ENCODE measurements at regions not wholly inside any gene's neighbourhood (a gene's known extent, or its start where the extent isn't known, plus 50 kb on each side); places are given as distances from the start of the nearest gene placed in this dataset.

GRCh38 chr13:109644956-109645355 is 141.4 kb downstream of the IRS2 start:
- no peak for DNase-seq (ENCODE audit: low spot score)

DNA sequence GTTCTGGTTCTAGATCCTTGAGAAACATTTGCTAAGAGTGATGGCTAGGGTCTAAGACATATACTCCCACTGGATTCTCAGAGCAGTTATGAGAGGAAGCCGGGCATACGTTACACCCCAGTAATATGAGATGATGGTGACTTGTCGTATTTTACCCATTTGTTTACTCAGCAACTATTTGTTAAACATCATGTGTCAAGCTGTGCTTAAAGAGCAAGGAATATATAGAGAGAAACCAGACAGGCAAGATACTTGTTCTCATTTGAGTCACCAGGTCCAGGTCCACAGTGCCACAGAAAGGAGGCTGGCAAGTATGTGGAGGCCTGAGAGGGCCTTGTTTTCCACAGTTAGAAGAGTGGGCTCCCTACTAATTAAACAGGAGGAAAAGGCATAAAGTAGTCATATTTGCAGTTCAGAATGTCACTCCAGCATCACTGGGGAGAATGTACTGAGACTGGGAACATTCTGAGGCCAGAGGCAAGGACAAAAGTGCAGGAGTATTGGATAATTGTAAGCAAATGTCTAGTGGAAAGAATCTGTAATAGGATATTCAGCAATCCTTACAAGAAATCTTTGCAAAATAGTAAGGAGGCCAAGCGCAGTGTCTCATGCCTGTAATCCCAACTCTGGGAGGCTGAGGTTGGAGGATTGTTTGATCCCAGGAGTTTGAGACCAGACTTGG is 142.2 kb downstream of the IRS2 start:
- DNase-seq (ENCODE audit: low spot score) = no peak

DNA sequence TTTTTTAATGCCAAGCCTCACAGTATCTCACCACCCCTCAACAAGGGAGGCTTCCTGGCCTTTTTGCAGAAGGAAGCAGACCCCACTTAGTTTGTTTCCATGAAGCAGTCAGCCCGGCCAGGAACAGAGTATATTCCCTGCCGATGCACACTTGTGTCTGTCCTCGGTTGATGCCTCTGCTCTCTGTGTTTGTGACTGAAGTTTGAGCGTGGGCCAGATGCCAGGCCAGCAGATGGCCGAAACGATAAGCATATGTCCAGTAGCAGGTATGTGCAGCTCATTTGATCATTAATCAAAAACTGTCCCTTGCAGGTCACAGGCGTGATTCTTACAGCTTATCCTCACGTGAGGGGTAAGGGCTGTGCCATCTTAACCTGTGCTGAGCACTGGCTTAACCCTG is 144.0 kb downstream of the IRS2 start:
- no peak for DNase-seq (ENCODE audit: low spot score)

DNA sequence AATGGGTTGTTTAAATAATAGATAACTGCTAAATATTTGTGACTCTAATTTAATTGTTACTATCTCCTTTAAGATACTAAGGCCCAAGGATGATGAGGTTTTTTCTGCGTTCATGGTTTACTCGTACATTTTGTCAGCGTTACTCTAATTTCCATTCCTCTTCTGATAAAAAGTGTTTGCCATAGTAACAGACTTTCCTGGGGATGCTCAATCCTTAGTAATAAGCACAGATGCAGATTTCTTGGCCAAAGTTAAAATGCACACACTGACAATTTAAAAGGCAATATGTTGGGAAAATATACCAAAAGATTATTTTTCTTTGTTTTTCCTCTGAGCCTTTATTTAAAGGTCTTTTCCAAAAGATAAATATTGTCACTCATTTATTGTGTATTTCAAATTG is 149.6 kb downstream of the IRS2 start:
- no peak for DNase-seq (ENCODE audit: low spot score)

- no peak for DNase-seq (ENCODE audit: low spot score)
These were observed 155.3 kb downstream of the IRS2 start for GRCh38 chr13:109631069-109631468.

- DNase-seq (ENCODE audit: low spot score) = no peak
These were observed 156.1 kb downstream of the IRS2 start for GRCh38 chr13:109630271-109630670.

DNA sequence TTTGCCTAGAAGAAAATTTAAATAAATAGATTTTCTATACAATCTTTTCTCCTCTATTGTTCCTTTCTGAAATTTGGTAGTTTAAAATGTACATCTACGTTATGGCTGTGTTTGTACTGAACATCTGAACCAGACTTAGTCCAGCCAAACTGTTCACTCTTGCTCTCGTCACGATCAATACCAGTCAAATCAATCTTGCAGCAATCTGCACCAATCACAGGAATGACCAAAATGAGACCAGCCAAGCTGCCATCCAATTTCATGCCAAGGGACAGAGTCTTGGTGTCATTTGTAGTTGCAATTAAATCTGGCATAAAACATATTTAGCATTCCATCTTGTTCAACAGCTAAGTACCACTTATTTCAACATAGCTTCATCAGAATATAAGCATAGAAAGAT is 156.6 kb downstream of the IRS2 start:
- no peak for DNase-seq (ENCODE audit: low spot score)

- peak; percentile 44 for DNase-seq (ENCODE audit: low spot score)
These were observed 158.1 kb downstream of the IRS2 start for GRCh38 chr13:109628251-109628699.

- DNase-seq (ENCODE audit: low spot score) = no peak
These were observed 158.7 kb downstream of the IRS2 start for GRCh38 chr13:109627649-109628048.

DNA sequence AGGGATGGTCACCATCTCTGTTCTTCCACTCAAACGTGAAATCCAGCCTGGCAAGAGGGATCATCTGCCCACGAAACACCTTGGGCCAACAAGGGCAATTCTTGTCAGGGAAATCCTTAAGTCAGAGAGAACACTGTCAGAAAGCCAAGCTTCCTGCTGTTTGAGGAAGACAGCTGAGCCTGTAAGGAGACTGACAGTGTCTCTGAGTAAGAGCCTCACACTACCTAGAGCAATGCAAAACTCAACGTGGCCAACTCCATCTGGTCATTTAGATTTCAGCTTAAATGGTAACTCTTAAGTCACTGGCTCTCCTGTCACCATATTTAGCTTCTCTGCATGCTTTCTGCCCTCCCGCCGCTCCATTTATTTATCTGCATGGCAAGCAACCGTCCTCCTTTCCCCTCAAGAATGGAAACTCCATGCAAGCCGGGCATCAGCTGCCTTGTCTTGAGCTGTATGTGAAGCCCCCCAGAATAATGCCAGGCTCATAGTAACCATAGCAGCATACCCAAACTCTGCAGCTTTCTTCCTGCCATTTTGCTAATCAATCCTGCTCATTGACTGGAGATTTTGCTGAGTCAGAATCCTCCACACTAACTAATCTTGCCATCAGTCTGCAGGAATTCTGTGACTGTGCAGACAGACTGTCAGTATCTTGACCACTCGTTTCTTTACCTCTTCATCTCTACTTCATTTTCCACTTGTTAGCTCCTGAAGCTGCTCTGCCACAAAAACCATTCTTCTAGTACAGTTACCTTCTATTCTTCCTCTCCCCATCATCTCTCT is 159.8 kb downstream of the IRS2 start:
- DNase-seq (ENCODE audit: low spot score) = no peak

GRCh38 chr13:109625156-109625555 is 161.2 kb downstream of the IRS2 start:
- no peak for DNase-seq (ENCODE audit: low spot score)

- DNase-seq (ENCODE audit: low spot score) = no peak
These were observed 164.4 kb downstream of the IRS2 start for GRCh38 chr13:109622006-109622405.

DNA sequence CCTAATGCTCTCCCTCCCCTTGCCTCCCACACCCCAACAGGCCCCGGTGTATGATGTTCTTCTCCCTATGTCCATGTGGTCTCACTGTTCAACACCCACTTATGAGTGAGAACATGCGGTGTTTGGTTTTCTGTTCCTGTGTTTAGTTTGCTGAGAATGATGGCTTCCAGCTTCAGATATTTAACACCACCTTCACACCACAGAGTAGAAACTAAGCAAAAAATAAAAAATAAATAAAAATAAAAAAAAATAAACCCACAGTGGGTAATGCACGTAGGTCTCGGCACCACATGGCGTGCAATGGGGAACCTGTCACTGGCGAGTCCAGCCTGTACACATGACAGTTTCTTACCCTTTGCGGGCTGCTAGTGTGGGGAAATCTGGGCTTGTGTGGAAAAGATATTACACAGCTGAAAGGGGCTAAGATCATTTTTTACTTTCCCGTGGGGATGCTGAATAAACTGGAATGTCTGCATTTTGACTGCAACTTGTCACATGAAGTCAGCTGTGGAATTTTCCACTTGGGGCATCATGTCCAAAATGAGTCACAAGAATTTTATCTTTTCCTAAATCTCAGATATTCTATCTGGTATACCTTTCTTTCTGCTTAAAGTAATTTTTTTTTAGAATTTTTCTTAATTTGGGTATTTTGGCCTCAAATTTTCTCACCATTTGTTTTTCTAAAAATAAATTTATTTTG is 170.5 kb downstream of the IRS2 start:
- no peak for DNase-seq (ENCODE audit: low spot score)

DNA sequence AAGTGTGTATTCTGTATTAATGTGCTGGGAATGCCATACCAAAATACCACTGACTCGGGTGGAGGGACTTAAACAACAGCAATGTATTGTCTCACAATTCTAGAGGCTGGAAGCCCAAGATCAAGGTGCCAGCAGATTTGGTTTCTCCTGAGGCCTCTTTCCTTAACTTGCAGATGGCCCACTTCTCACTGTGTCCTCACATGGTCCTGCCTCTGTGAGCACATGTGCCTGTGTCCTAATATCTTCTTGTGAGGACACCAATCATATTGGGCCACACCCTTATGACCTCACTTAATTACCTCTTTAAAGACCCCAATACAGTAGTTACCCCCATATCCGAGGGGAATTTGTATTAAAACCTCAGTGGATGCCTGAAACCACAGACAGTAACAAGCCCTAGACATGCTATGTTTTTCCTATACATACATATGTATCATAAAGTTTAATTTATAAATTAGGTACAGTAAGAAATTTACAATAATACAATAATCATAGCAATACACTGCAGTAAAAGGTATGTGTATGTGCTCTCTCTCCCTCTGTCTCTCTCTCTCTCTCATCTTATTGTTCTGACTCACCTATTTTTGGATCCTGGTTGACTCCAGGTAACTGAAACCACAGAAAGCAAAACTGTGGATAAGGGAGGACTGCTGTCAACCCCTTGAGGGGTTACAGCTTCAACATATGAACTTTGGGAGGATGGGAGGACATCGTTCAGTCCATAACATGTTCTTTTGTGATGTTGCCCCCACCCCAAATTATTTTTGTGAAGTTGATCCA is 174.3 kb downstream of the IRS2 start:
- DNase-seq (ENCODE audit: low spot score) = no peak

DNA sequence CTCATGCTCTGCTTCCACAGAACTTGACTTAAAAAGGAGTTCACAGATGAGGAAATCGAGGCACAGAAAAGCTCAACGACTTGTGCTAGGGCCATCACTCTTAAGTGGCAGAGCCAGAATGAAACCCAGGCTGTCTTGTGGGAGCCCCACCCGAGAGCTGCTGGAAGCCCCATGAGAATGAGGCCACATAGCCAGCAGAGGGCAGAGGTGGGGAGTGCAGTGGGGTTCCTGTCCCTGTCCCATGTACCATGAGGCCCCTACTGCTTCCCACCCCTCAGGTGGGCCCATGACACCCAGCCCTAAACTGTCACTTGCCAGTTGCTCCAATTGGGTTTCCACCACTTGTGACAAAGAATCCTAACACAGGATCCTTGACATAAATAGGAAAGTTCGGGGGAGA is 175.9 kb downstream of the IRS2 start:
- DNase-seq (ENCODE audit: low spot score) = peak; percentile 5

DNA sequence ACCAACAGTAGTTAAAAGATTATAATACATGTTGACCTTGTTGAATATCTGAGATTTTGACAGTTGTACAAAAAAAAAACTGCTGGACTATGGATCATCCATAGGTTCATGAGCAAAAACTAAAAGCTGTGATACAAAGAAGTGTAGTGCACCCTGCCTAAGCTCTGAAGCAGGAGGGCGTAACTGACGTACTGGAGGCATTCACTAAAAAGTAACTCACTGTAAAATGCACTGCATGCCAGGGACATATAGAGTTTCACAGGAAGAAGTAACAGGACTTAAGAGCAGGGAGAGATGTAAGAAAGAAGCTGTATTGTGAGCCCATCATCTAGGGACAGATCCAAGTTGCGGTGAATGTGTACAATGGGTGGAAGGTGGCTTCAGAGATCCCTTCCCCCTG is 177.9 kb downstream of the IRS2 start:
- DNase-seq (ENCODE audit: low spot score) = no peak

DNA sequence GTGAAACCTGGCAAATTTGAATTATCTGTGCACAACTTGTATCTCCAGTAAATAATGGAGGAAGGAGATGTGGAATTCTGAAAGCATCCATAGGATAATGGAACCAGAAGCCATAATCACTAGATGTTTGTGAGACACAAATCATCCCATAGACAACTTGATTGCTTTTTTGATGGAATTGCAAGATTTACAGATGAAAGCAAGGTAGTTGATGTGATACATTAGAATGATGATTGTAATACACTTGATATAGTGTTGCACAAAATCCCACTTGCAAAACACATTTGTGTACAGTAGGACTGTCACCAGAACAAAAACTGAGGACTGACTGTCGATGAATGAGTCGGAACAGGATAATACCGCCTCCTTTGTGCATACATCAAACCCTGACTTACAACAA is 178.3 kb downstream of the IRS2 start:
- DNase-seq (ENCODE audit: low spot score) = no peak

DNA sequence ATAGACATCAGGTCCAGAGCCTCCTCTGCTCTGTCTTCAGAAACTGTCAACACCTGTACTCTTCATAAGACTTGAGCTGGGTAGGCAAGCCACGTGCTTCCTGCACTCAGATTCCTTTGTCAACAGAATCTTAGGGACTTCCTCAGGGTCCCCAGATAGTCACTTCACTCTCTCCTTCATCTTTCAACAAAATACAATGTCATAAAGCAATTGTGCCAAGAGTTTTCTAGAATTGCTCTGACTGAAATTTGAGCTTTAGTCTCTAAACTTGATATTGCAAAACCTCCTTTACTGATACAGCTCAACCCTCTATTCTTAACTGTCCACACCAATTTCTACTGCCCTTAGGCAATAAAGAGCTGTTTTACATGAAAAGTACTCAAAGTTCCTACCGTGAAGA is 179.9 kb downstream of the IRS2 start:
- DNase-seq (ENCODE audit: low spot score) = no peak

- no peak for DNase-seq (ENCODE audit: low spot score)
These were observed 180.5 kb downstream of the IRS2 start for GRCh38 chr13:109605846-109606245.

DNA sequence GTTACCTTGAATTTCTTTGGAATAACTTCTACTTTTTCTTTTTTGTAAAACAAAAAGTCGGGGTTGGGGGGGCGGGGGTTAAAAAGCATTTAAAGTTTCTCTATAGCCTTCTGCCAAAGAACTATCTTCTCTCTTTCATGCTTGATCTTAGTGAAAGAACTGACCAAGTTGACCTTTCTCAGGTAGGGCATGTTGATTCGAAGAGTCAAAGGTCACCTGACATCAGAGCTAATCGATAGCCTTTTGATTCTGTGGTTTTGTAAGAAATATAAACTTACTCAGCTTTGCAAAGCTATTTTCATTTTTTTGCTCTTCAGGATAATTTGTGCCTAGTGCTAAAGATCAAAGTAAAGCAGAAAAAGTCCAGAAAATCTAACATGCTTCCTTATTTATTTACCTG is 181.5 kb downstream of the IRS2 start:
- no peak for DNase-seq (ENCODE audit: low spot score)

DNA sequence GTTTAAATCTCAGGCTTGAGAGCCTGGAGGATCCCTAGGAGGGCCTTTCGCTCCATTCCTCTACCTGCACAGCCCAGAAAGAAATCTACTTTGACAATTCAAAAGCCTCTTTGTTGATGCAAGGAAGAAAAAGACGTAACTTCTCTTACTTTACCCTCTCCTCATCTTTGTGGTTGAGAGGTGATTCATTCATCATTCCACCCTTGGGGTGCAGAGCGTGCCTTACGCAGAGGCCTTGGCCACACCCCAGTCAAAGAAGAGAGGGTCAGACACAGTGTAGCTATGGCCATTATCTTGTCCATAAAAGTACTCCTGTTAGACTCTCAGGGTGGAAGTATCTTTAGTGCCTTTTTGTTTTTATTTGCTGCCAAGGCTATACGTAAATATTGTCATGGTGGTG is 184.0 kb downstream of the IRS2 start:
- DNase-seq (ENCODE audit: low spot score) = no peak

DNA sequence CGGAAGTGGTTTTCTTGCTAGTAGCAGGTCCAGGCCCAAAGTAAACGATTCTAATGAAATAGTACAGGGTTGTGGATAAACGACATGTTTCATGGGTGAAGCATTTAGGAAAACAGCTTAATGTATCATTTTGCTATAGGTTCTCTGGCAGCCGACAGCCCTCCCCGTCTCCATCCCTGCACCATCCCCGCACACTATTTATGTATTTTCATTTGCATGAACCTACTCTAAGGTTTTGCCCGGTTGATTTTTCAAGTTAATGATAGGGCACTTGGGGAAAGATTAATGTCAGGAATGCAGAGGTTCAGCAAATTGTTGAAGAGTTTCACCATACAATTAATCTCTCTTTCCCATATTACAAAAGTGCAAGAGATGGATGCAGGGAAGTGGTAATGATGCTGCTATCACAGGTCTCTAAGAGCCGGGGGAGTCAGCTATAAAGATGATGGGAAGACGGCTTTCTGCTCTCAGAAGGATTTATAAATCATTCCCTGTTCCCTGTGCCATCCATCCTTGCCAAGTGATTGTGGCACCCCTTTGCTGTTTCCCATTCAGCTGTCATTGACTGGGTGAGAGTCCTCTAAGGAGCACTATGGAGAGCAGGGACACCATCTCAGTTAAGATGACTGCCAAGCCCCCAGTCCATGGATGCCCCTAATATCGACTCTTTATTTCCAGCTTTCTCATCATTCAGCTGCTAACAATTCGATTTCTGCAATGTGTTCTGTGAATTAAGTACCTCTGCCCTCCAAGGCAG is 186.3 kb downstream of the IRS2 start:
- no peak for DNase-seq (ENCODE audit: low spot score)
